Muscle of arm (tissue), 1 donor: ENCODE measurements at regions not wholly inside any gene's neighbourhood (a gene's known extent, or its start where the extent isn't known, plus 50 kb on each side); places are given as distances from the start of the nearest gene placed in this dataset.
"Not testable (repeated sequence)": the region's sequence is repeated elsewhere in the genome, so short reads cannot be mapped to it uniquely, and the experiment has no call there.

ENCODE experiments used
- DNase-seq: peaks from one replicate; pipeline ENCODE4 v3.0.0-alpha.2; 2013

- DNase-seq = no peak
These were observed 461.2 kb downstream of the EPM2A start for GRCh38 chr6:145274083-145274482.

- DNase-seq = no peak
These were observed 460.3 kb downstream of the EPM2A start for GRCh38 chr6:145275019-145275418.

- DNase-seq = no peak
These were observed 459.5 kb downstream of the EPM2A start for GRCh38 chr6:145275787-145276186.

GRCh38 chr6:145276756-145277155 lies 458.6 kb downstream of the EPM2A start:
- no peak for DNase-seq

GRCh38 chr6:145277358-145278086 lies 457.8 kb downstream of the EPM2A start:
- no peak for DNase-seq

GRCh38 chr6:145278163-145278807 lies 457.0 kb downstream of the EPM2A start:
- no peak for DNase-seq

GRCh38 chr6:145279551-145279950 lies 455.8 kb downstream of the EPM2A start:
- DNase-seq = no peak

GRCh38 chr6:145279993-145280392 lies 455.3 kb downstream of the EPM2A start:
- peak; percentile 52 for DNase-seq

GRCh38 chr6:145283209-145283608 lies 452.1 kb downstream of the EPM2A start:
- not testable (repeated sequence) for DNase-seq

- DNase-seq = no peak
These were observed 451.5 kb downstream of the EPM2A start for GRCh38 chr6:145283856-145284255.

GRCh38 chr6:145286916-145287315 lies 448.4 kb downstream of the EPM2A start:
- DNase-seq = no peak

GRCh38 chr6:145289573-145289972 lies 445.7 kb downstream of the EPM2A start:
- no peak for DNase-seq

GRCh38 chr6:145290122-145290521 lies 445.2 kb downstream of the EPM2A start:
- no peak for DNase-seq

- DNase-seq = no peak
These were observed 443.3 kb downstream of the EPM2A start for GRCh38 chr6:145292066-145292465.

- DNase-seq = no peak
These were observed 440.4 kb downstream of the EPM2A start for GRCh38 chr6:145294942-145295341.

- DNase-seq = no peak
These were observed 439.6 kb downstream of the EPM2A start for GRCh38 chr6:145295746-145296145.

GRCh38 chr6:145305670-145306069 lies 429.6 kb downstream of the EPM2A start:
- no peak for DNase-seq

GRCh38 chr6:145306489-145306888 lies 428.8 kb downstream of the EPM2A start:
- no peak for DNase-seq

GRCh38 chr6:145309842-145310535 lies 425.3 kb downstream of the EPM2A start:
- DNase-seq = no peak

- no peak for DNase-seq
These were observed 422.8 kb downstream of the EPM2A start for GRCh38 chr6:145312481-145312880.

GRCh38 chr6:145313041-145313855 lies 422.1 kb downstream of the EPM2A start:
- DNase-seq = no peak

- DNase-seq = no peak
These were observed 419.2 kb downstream of the EPM2A start for GRCh38 chr6:145315982-145316600.
